Neuronal stem cell (in vitro differentiated cells): ENCODE measurements at regions not wholly inside any gene's neighbourhood (a gene's known extent, or its start where the extent isn't known, plus 50 kb on each side); places are given as distances from the start of the nearest gene placed in this dataset.

Experiments
- DNase-seq: peaks from one replicate; pipeline ENCODE4 v3.0.0-alpha.2; 2013; ENCODE audit warnings: low spot score
- H2AFZ ChIP-seq: one replicate; pipeline ENCODE4 v1.6.1; 2013; ENCODE audit warnings: mild to moderate bottlenecking, low read length, inconsistent platforms
- H2AK5ac ChIP-seq: 2 replicates; pipeline ENCODE4 v1.6.1; 2013; ENCODE audit warnings: low read depth, mild to moderate bottlenecking, inconsistent platforms, low read length, moderate library complexity, mixed read lengths
- H2BK120ac ChIP-seq: 2 replicates; pipeline ENCODE4 v1.6.1; 2013; ENCODE audit warnings: low read depth, mild to moderate bottlenecking, inconsistent platforms, low read length, moderate library complexity, mixed read lengths
- H2BK12ac ChIP-seq: one replicate; pipeline ENCODE4 v1.6.1; 2013; ENCODE audit warnings: low read length, inconsistent platforms
- H2BK15ac ChIP-seq: 2 replicates; pipeline ENCODE4 v1.6.1; 2013; ENCODE audit warnings: mild to moderate bottlenecking, low read length, inconsistent platforms, mixed read lengths
- H2BK5ac ChIP-seq: one replicate; pipeline ENCODE4 v1.6.1; 2013; ENCODE audit warnings: inconsistent platforms, mild to moderate bottlenecking, low read length, moderate library complexity
- H3K14ac ChIP-seq: one replicate; pipeline ENCODE4 v1.6.1; 2013; ENCODE audit warnings: low read length, inconsistent platforms
- H3K18ac ChIP-seq: 2 replicates; pipeline ENCODE4 v1.6.1; 2013; ENCODE audit warnings: low read length, inconsistent platforms
- H3K23ac ChIP-seq: 2 replicates; pipeline ENCODE4 v1.6.1; 2013; ENCODE audit warnings: low read depth, mild to moderate bottlenecking, mixed read lengths, low read length, inconsistent platforms; ENCODE audit not compliant: poor library complexity
- H3K27ac ChIP-seq: replicated peaks from 3 replicates; pipeline ENCODE4 v1.5.1; 2013; ENCODE audit warnings: low read length, inconsistent platforms
- H3K27me3 ChIP-seq, 3 experiments: 2 replicates each; pipeline ENCODE4 v1.6.1; 2013; ENCODE audit warnings: low read length in 3 of 3, mild to moderate bottlenecking in 2 of 3, inconsistent platforms in 1 of 3, low read depth in 1 of 3, mixed read lengths in 1 of 3, moderate library complexity in 1 of 3; ENCODE audit not compliant: control insufficient read depth in 3 of 3, insufficient read depth in 3 of 3
- H3K36me3 ChIP-seq, 2 donors: replicated peaks in 1 of 2; 2 replicates each; pipeline ENCODE4 v1.6.1; 2013; ENCODE audit warnings: low read length in 2 of 2; ENCODE audit not compliant: control insufficient read depth in 2 of 2, insufficient read depth in 2 of 2
- H3K4ac ChIP-seq: 2 replicates; pipeline ENCODE4 v1.6.1; 2013; ENCODE audit warnings: inconsistent platforms, mild to moderate bottlenecking, low read length, moderate library complexity
- H3K4me1 ChIP-seq, 2 donors: 1 replicate in 1 of 2; 2 replicates in 1 of 2; pipeline ENCODE4 v1.6.1; 2013; ENCODE audit warnings: low read length in 2 of 2, low read depth in 1 of 2; ENCODE audit not compliant: control insufficient read depth in 2 of 2, insufficient read depth in 1 of 2
- H3K4me2 ChIP-seq: one replicate; pipeline ENCODE4 v1.6.1; 2013; ENCODE audit warnings: mild to moderate bottlenecking, low read length, inconsistent platforms; ENCODE audit not compliant: insufficient read depth, poor library complexity, severe bottlenecking
- H3K4me3 ChIP-seq, 2 donors: 2 replicates each; pipeline ENCODE4 v1.5.1; 2013; ENCODE audit warnings: low read length in 2 of 2, mild to moderate bottlenecking in 2 of 2, inconsistent platforms in 1 of 2, moderate library complexity in 1 of 2
- H3K79me1 ChIP-seq: one replicate; pipeline ENCODE4 v1.6.1; 2013; ENCODE audit warnings: low read depth, mild to moderate bottlenecking, inconsistent platforms, low read length, moderate library complexity
- H3K9ac ChIP-seq: one replicate; pipeline ENCODE4 v1.6.1; 2013; ENCODE audit warnings: mild to moderate bottlenecking, low read depth, low read length, inconsistent platforms; ENCODE audit not compliant: poor library complexity
- H3K9me3 ChIP-seq, 2 donors: replicated peaks in 1 of 2; 2 replicates each; pipeline versions ENCODE3 to v1.6.1; 2013; ENCODE audit warnings: low read length in 2 of 2, mild to moderate bottlenecking in 2 of 2, inconsistent platforms in 1 of 2, low read depth in 1 of 2, mixed read lengths in 1 of 2, moderate library complexity in 1 of 2; ENCODE audit not compliant: control insufficient read depth in 2 of 2, insufficient read depth in 1 of 2
- H4K8ac ChIP-seq: one replicate; pipeline ENCODE4 v1.6.1; 2013; ENCODE audit warnings: low read depth, mild to moderate bottlenecking, inconsistent platforms, low read length, moderate library complexity
- H4K91ac ChIP-seq: one replicate; pipeline ENCODE4 v1.6.1; 2013; ENCODE audit warnings: low read length, low read depth, mild to moderate bottlenecking, inconsistent platforms; ENCODE audit not compliant: poor library complexity
- WGBS, 2 donors: extraction: QIAGEN DNeasy Blood & Tissue Kit; methylation state at CpG; one replicate each; pipeline ENCODE4 v1.1.7; 2013; ENCODE audit warnings: missing lambda C conversion rate in 2 of 2, mixed read lengths in 1 of 2; ENCODE audit not compliant: insufficient read length in 2 of 2, insufficient replicate concordance in 1 of 2; ENCODE audit errors: extremely low coverage in 2 of 2; 5-methylcytosine and 5-hydroxymethylcytosine counted together

- Histone ChIP-seq H2BK120ac (no peak overlapping the region), H3K4me3 (no peak overlapping the region), H2BK12ac (peak overlapping the region; percentile 42), H3K4me1 (peaks cover 39 to 40% of the 10 kb centered on the region in 2 donors), H3K36me3 (no peaks in the 10 kb centered on the region), H3K23ac (no peak overlapping the region), H3K27ac (no peak overlapping the region), H3K18ac (peak overlapping the region; percentile 60), H3K4ac (no peak overlapping the region), H4K91ac (no peak overlapping the region), H3K79me1 (no peaks in the 10 kb centered on the region), H2AFZ (no peak overlapping the region), H3K14ac (no peak overlapping the region), H4K8ac (no peak overlapping the region), H3K4me2 (peak overlapping the region; percentile 36), H2BK5ac (no peak overlapping the region), H2BK15ac (no peak overlapping the region), H3K9ac (no peak overlapping the region), H3K27me3 (peaks cover 0 to 27% (median 0%) of the 10 kb centered on the region in 3 experiments), H3K9me3 (peaks cover 0 to 1% of the 10 kb centered on the region in 2 donors), H2AK5ac (no peak overlapping the region)
- no CpG with 5 or more reads among the region's 8 CpGs for WGBS, 2 donors
- no peak for DNase-seq
These were observed 67.2 kb upstream of the PTGR2 start for GRCh38 chr14:73784181-73784987.

GRCh38 chr14:73783107-73783727 lies 68.4 kb upstream of the PTGR2 start:
- Histone ChIP-seq H2BK12ac (no peak overlapping the region), H4K91ac (no peak overlapping the region), H3K4me3 (no peak overlapping the region), H3K9ac (no peak overlapping the region), H2AFZ (no peak overlapping the region), H2BK15ac (no peak overlapping the region), H3K27me3 (peaks cover 0 to 20% (median 0%) of the 10 kb centered on the region in 3 experiments), H3K27ac (peak overlapping the region; percentile 49), H3K4ac (no peak overlapping the region), H3K23ac (no peak overlapping the region), H2AK5ac (no peak overlapping the region), H4K8ac (no peak overlapping the region), H3K79me1 (peaks cover 2% of the 10 kb centered on the region), H3K18ac (no peak overlapping the region), H3K9me3 (peaks cover 0 to 1% of the 10 kb centered on the region in 2 donors), H3K36me3 (no peaks in the 10 kb centered on the region), H2BK5ac (no peak overlapping the region), H2BK120ac (no peak overlapping the region), H3K4me2 (no peak overlapping the region), H3K4me1 (peaks cover 39 to 40% of the 10 kb centered on the region in 2 donors), H3K14ac (no peak overlapping the region)
- peak; percentile 89 for DNase-seq
- WGBS, 2 donors = no CpG with 5 or more reads among the region's 10 CpGs

GRCh38 chr14:73782623-73783022 lies 68.4 kb upstream of the PNMA1 start:
- Histone ChIP-seq H3K9me3 (peaks cover 0 to 1% of the 10 kb centered on the region in 2 donors), H3K27ac (no peak overlapping the region), H3K79me1 (peaks cover 2% of the 10 kb centered on the region), H2BK5ac (no peak overlapping the region), H2BK15ac (no peak overlapping the region), H3K9ac (no peak overlapping the region), H3K4me2 (no peak overlapping the region), H3K23ac (no peak overlapping the region), H3K4me1 (peaks cover 34 to 37% of the 10 kb centered on the region in 2 donors), H3K18ac (no peak overlapping the region), H3K14ac (no peak overlapping the region), H4K91ac (no peak overlapping the region), H3K27me3 (peaks cover 0 to 14% (median 0%) of the 10 kb centered on the region in 3 experiments), H2BK120ac (no peak overlapping the region), H3K36me3 (no peaks in the 10 kb centered on the region), H2BK12ac (peak overlapping the region; percentile 12), H3K4me3 (no peak overlapping the region), H2AK5ac (no peak overlapping the region), H3K4ac (no peak overlapping the region), H4K8ac (no peak overlapping the region), H2AFZ (no peak overlapping the region)
- no peak for DNase-seq
- no CpG with 5 or more reads among the region's 2 CpGs for WGBS, 2 donors

GRCh38 chr14:73780896-73781295 lies 66.7 kb upstream of the PNMA1 start:
- no CpG with 5 or more reads among the region's 3 CpGs for whole genome bisulfite sequencing, 2 donors
- Histone ChIP-seq H2AFZ (no peak overlapping the region), H3K9ac (no peak overlapping the region), H2BK120ac (no peak overlapping the region), H3K27ac (no peak overlapping the region), H2BK12ac (no peak overlapping the region), H3K27me3 (peaks cover 0 to 7% (median 0%) of the 10 kb centered on the region in 3 experiments), H4K8ac (no peak overlapping the region), H3K4ac (no peak overlapping the region), H3K14ac (no peak overlapping the region), H3K9me3 (peaks cover 0 to 1% of the 10 kb centered on the region in 2 donors), H3K4me2 (no peak overlapping the region), H2AK5ac (no peak overlapping the region), H3K23ac (no peak overlapping the region), H3K4me1 (peaks cover 30 to 34% of the 10 kb centered on the region in 2 donors), H3K36me3 (no peaks in the 10 kb centered on the region), H4K91ac (no peak overlapping the region), H3K18ac (no peak overlapping the region), H2BK5ac (no peak overlapping the region), H2BK15ac (no peak overlapping the region), H3K79me1 (peaks cover 2% of the 10 kb centered on the region), H3K4me3 (no peak overlapping the region)
- DNase-seq = no peak
